Large intestine (tissue), 3 donors: ENCODE measurements at regions not wholly inside any gene's neighbourhood (a gene's known extent, or its start where the extent isn't known, plus 50 kb on each side); places are given as distances from the start of the nearest gene placed in this dataset.

Experiments
- DNase-seq, 2 donors: peaks; one replicate each; pipeline versions ENCODE4 v3.0.0 to v3.0.0-alpha.2; 2013
- H3K27ac ChIP-seq: one replicate; pipeline ENCODE4 v1.5.1; 2013; ENCODE audit warnings: low read length
- H3K27me3 ChIP-seq: 2 replicates; pipeline ENCODE4 v1.6.1; 2013; ENCODE audit warnings: low read length; ENCODE audit not compliant: control insufficient read depth, insufficient read depth
- H3K36me3 ChIP-seq: 2 replicates; pipeline ENCODE4 v1.6.1; 2013; ENCODE audit warnings: low read length; ENCODE audit not compliant: control insufficient read depth, insufficient read depth
- H3K4me1 ChIP-seq: one replicate; pipeline ENCODE4 v1.6.1; 2013; ENCODE audit warnings: low read length; ENCODE audit not compliant: control insufficient read depth, insufficient read depth
- H3K4me3 ChIP-seq: one replicate; pipeline ENCODE4 v1.5.1; 2013; ENCODE audit warnings: low read length
- H3K9me3 ChIP-seq: one replicate; pipeline ENCODE4 v1.6.1; 2013; ENCODE audit warnings: mild to moderate bottlenecking, low read depth, low read length, moderate library complexity; ENCODE audit not compliant: control insufficient read depth
- whole genome bisulfite sequencing: methylation state at CpG from one replicate; pipeline ENCODE4 v1.1.5; 2013; ENCODE audit warnings: low lambda C conversion rate; ENCODE audit not compliant: insufficient coverage; 5-methylcytosine and 5-hydroxymethylcytosine counted together

DNA sequence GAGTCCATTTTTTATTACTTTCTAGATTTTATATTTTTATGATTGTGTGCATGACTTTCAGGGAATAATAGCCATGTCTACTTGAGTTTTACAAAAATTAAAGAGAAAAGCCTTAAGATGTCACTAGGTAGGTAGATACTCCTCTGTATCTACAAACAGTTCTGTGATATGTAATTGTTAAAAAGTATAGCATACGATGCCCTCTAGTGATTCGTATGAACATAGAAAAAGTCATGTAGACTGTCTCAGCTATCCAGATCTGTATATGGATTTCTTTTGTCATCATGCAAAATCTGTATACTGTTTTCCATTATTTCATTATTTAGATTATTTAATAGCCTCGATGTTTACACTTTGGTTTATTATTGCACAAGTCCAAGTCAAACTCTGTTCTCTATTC is 856.6 kb downstream of the CENPC start:
- WGBS = 44% methylated on average over 1 of the region's 3 CpGs
- no peaks in the 10 kb centered on the region for H3K9me3 ChIP-seq
- no peaks in the 10 kb centered on the region for H3K4me1 ChIP-seq
- H3K27ac ChIP-seq = no peak overlapping the region
- no peaks in the 10 kb centered on the region for H3K27me3 ChIP-seq
- H3K36me3 ChIP-seq = no peaks in the 10 kb centered on the region
- H3K4me3 ChIP-seq = no peak overlapping the region
- DNase-seq = no peak

DNA sequence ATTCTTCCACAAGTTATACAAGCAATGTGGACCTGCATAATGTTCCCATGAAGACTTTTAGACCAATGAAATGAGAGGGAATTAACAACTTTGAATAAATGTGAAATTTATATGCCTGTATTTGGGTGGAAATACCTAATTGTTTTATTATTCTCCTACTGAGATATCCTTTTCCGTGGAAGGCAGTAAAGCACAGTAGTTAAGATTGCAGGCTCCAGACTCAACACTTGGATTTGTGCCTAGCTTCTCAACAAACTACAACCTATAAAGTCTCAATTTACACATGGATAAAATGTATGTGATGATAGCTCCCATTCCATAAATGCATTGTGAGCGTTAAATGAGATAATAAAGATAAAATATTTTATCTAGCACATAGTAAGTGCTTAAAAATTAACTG is 857.8 kb downstream of the CENPC start:
- DNase-seq = no peak
- WGBS = 60% methylated on average over 1 of the region's 2 CpGs
- Histone ChIP-seq H3K27me3 (no peaks in the 10 kb centered on the region), H3K4me1 (no peaks in the 10 kb centered on the region), H3K9me3 (no peaks in the 10 kb centered on the region), H3K27ac (no peak overlapping the region), H3K4me3 (no peak overlapping the region), H3K36me3 (no peaks in the 10 kb centered on the region)

DNA sequence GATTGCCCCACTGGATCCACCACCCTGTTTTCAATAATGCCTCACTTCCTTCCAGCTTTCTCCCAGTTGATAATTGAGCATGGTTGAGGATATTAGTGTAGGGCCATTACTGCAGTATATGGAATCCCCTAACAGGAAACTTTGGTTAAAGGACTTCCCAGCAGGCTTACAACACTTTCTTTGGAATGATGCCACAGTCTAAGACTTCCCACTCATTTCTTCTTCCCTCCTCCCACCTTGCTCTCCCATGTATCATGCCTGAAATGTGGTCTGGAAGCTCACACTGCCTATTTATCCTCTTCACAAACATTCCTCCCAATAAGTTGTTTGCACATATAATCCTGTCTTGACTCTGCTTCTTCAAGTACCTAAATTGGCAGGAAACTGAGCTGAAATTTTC is 863.3 kb downstream of the CENPC start:
- Histone ChIP-seq H3K27me3 (no peaks in the 10 kb centered on the region), H3K27ac (no peak overlapping the region), H3K4me3 (no peak overlapping the region), H3K4me1 (no peaks in the 10 kb centered on the region), H3K36me3 (no peaks in the 10 kb centered on the region), H3K9me3 (peaks cover 3% of the 10 kb centered on the region)
- DNase-seq = no peak

DNA sequence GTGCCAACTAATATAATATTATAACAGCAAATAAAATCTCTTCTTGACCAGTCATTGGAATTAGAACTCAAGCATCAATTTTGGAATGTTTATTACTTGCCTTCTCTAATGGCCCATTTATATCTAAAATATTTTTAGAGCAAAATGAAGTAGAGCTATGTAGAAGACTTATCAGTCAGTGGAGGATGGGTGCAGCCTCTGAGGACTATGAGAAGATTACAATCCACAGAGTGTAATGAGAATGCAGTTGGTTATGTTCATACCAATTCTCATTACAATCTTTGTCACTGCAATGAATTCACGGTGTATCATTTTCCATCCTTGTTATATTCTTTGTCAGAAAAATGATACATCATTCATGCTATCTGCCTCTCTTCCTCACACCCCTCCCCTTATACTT is 878.1 kb downstream of the CENPC start:
- Histone ChIP-seq H3K27ac (no peak overlapping the region), H3K9me3 (no peaks in the 10 kb centered on the region), H3K4me1 (no peaks in the 10 kb centered on the region), H3K4me3 (no peak overlapping the region), H3K36me3 (no peaks in the 10 kb centered on the region), H3K27me3 (no peaks in the 10 kb centered on the region)
- 80% methylated on average over 1 of the region's 1 CpG for WGBS
- no peak for DNase-seq

DNA sequence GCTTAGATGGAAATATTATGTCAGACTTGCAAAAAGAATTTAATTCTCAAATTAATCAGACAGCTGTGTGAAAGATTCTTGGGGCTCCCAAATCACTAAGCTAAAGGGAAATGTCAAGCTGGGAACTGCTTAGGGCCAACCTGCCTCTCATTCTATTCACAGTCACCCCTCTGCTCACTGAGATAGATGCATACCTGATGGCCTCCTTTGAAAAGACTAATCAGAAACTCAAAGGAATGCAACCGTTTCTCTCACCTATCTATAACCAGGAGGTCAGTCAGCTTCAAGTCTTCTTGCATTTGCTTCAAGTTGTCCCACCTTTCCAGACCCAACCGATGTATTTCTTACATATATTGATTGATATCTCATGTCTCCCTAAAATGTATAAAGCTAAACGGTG is 882.7 kb downstream of the CENPC start:
- Histone ChIP-seq H3K4me1 (no peaks in the 10 kb centered on the region), H3K27me3 (no peaks in the 10 kb centered on the region), H3K9me3 (no peaks in the 10 kb centered on the region), H3K36me3 (no peaks in the 10 kb centered on the region), H3K27ac (no peak overlapping the region), H3K4me3 (no peak overlapping the region)
- WGBS = no CpG with 5 or more reads among the region's 3 CpGs
- DNase-seq = no peak

DNA sequence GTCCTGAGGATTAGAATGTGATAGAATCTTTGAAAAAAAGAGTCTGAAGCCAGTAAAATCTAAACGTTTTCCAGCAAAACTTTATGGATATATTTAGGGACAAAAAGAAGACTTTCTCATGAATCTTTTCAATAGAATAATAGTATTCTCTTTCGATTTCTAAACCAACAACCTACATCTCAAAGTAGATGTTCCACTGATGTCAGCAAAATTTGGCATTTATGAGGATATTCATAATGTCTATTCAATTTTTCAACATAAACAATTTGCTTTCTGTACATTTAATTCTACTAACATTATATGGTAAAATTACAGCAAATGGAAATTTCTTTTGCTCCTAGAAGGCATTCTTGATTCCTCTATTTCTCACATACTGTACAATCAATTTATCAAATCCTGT is 886.5 kb downstream of the CENPC start:
- no peak overlapping the region for H3K4me3 ChIP-seq
- DNase-seq = no peak
- H3K36me3 ChIP-seq = no peaks in the 10 kb centered on the region
- 46% methylated on average over 2 of the region's 2 CpGs for WGBS
- H3K27ac ChIP-seq = no peak overlapping the region
- H3K9me3 ChIP-seq = no peaks in the 10 kb centered on the region
- H3K27me3 ChIP-seq = no peaks in the 10 kb centered on the region
- no peaks in the 10 kb centered on the region for H3K4me1 ChIP-seq

DNA sequence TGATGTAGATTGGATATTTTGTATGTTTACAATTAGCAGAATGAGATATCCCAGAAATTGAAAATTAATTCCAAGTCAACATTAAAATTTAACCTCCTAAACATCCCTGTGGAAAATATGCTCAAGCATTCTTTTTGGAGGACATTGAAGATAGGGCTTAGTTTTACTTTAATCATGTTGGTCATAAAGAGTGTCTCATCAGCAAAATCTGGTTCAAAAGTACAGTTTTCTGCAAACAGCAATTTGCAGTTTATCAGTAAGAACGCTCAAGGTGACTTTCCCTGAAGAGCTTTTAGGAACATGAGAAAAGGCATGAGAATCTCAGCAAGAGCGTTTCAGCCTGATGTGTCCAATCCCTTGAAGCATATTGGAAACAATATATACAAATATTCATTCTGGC is 889.8 kb downstream of the CENPC start:
- Histone ChIP-seq H3K9me3 (no peaks in the 10 kb centered on the region), H3K36me3 (no peaks in the 10 kb centered on the region), H3K27me3 (no peaks in the 10 kb centered on the region), H3K27ac (no peak overlapping the region), H3K4me3 (no peak overlapping the region), H3K4me1 (no peaks in the 10 kb centered on the region)
- no peak for DNase-seq
- WGBS = 100% methylated on average over 1 of the region's 2 CpGs

DNA sequence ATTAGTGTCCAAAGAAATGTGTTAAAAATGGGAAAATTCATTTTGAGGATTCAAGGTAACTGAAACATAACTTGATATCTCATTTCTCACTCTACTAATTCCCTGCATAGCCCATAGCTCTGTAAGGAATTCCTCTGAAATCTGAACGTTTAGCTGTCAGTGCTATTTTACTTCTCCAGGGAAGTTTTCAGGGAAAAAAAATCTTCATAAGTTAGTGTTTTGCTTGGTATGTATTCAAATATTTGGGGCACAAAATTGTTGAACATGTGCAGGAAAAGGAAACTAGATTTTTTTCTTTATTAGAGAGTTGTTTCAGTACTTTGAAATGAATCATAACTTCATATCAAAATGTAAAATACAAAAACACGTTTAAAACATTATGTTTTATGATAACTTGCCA is 891.4 kb downstream of the CENPC start:
- H3K4me1 ChIP-seq = no peaks in the 10 kb centered on the region
- H3K36me3 ChIP-seq = no peaks in the 10 kb centered on the region
- no peaks in the 10 kb centered on the region for H3K27me3 ChIP-seq
- H3K27ac ChIP-seq = no peak overlapping the region
- no peaks in the 10 kb centered on the region for H3K9me3 ChIP-seq
- no peak overlapping the region for H3K4me3 ChIP-seq
- no peak for DNase-seq
- WGBS = 78% methylated on average over 1 of the region's 2 CpGs

DNA sequence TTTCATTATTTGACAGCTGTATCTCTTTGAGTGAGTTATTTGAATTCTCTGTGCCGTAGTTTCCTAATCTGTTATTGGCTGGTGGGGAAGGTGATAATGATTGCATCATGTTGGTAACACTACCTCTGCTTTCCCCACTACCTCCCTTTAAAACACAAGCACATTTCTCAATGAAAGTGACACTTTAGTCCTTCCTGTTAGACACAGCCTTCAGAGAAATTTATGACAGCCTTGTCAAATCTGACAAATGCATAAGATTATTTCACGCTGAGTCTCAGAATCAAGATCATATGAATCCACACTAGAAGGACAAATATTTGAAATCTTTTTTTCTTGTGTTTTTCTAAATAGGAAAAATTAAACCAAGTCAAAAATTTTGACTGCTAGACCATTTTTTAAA is 896.1 kb downstream of the CENPC start:
- Histone ChIP-seq H3K4me1 (no peaks in the 10 kb centered on the region), H3K36me3 (no peaks in the 10 kb centered on the region), H3K4me3 (no peak overlapping the region), H3K27ac (no peak overlapping the region), H3K9me3 (no peaks in the 10 kb centered on the region), H3K27me3 (no peaks in the 10 kb centered on the region)
- 90% methylated on average over 2 of the region's 2 CpGs for WGBS
- no peak for DNase-seq

DNA sequence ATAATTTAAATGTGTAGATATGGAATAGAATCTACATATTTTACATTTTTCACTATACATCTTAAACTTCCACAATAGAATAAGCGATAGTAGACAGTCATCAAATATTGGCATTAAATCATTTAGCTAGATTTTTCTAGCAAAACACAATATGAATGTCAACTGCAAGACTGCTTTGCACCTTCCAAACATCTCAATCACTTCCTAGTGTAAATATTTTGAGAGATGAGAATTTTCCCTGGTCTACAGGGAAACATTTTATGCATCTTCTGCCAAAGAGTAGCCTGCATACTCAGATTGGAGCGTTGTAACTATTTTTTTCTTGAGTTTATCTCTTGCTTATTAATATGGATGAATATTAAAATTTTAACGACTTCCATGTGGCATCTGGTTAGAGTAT is 897.4 kb downstream of the CENPC start:
- Histone ChIP-seq H3K4me3 (no peak overlapping the region), H3K27me3 (no peaks in the 10 kb centered on the region), H3K27ac (no peak overlapping the region), H3K9me3 (no peaks in the 10 kb centered on the region), H3K36me3 (no peaks in the 10 kb centered on the region), H3K4me1 (no peaks in the 10 kb centered on the region)
- 82% methylated on average over 3 of the region's 3 CpGs for WGBS
- DNase-seq = no peak

DNA sequence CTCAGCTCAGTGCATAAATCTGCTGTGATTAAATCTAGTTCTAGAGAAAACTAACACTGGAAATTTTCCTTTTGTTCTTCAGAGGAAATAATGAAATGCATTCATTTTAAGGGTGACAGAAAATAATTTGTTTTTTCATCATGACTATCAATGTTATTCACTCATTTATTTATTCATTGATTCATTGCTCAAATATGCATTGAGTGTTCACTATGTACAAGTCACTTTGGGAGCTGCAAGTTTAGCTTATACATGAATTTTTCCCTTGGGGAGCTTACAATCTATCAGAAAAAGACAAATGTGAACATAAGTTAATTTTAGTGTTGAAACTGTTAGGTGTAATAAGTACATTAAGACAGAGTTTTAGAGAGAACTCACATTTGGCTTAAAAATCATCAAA is 897.8 kb downstream of the CENPC start:
- DNase-seq = no peak
- H3K4me3 ChIP-seq = no peak overlapping the region
- no peak overlapping the region for H3K27ac ChIP-seq
- H3K9me3 ChIP-seq = no peaks in the 10 kb centered on the region
- H3K4me1 ChIP-seq = no peaks in the 10 kb centered on the region
- H3K36me3 ChIP-seq = no peaks in the 10 kb centered on the region
- H3K27me3 ChIP-seq = no peaks in the 10 kb centered on the region
